ENCODE measurements at regions not wholly inside any gene's neighbourhood (a gene's known extent, or its start where the extent isn't known, plus 50 kb on each side); places are given as distances from the start of the nearest gene placed in this dataset.

DNA sequence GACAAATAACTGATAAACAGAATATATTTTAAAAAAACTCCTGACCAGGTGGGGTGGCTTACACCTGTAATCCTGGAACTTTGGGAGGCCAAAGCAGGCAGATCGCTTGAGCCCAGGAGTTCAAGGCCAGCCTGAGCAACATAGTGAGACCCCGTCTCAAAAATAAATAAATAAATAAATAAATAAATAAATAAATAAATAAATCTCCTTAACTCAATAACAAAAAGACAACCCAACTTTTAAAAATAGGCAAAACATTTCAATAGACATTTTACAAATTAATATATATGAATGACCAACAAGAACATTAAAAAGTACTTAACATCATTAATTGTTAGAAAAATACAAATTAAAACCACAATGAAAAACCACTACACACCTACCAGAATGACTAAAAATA lies 56.2 kb upstream of the CAPRIN2 start:
- TF ChIP-seq, protein P1, sequence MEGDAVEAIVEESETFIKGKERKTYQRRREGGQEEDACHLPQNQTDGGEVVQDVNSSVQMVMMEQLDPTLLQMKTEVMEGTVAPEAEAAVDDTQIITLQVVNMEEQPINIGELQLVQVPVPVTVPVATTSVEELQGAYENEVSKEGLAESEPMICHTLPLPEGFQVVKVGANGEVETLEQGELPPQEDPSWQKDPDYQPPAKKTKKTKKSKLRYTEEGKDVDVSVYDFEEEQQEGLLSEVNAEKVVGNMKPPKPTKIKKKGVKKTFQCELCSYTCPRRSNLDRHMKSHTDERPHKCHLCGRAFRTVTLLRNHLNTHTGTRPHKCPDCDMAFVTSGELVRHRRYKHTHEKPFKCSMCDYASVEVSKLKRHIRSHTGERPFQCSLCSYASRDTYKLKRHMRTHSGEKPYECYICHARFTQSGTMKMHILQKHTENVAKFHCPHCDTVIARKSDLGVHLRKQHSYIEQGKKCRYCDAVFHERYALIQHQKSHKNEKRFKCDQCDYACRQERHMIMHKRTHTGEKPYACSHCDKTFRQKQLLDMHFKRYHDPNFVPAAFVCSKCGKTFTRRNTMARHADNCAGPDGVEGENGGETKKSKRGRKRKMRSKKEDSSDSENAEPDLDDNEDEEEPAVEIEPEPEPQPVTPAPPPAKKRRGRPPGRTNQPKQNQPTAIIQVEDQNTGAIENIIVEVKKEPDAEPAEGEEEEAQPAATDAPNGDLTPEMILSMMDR (IDR thresholded peaks at IDR 0.05) = no peak
- TF ChIP-seq POLR2A (IDR thresholded peaks at IDR 0.05) = no peak
- TF ChIP-seq POLR2AphosphoS5 (IDR thresholded peaks at IDR 0.05) = no peak
